Motor neuron (in vitro differentiated cells): ENCODE measurements at regions not wholly inside any gene's neighbourhood (a gene's known extent, or its start where the extent isn't known, plus 50 kb on each side); places are given as distances from the start of the nearest gene placed in this dataset.
"Not testable (repeated sequence)": the region's sequence is repeated elsewhere in the genome, so short reads cannot be mapped to it uniquely, and the experiment has no call there.

Source experiments
- ATAC-seq, 8 experiments: fragments of 200-7000 bp; cut with Tn5 transposase; replicated peaks in 6 of 8; 2 replicates each; pipeline ENCODE4 v1.8.0; 2021; ENCODE audit warnings: mild to moderate bottlenecking in 8 of 8, moderate library complexity in 8 of 8
- H3K27ac ChIP-seq, 2 donors: fragments of 250-450 bp; sonication (Bioruptor Pico); 2 replicates each; pipeline ENCODE4 v1.9.0; 2021; ENCODE audit warnings: antibody characterized with exemption in 2 of 2, mild to moderate bottlenecking in 2 of 2, moderate library complexity in 1 of 2
- H3K4me1 ChIP-seq, 2 donors: fragments of 250-450 bp; sonication (Bioruptor Pico); replicated peaks in 1 of 2; 2 replicates each; pipeline ENCODE4 v1.6.1; 2021; ENCODE audit warnings: antibody characterized with exemption in 2 of 2, mild to moderate bottlenecking in 2 of 2, moderate library complexity in 1 of 2
- H3K4me3 ChIP-seq, 5 donors: fragments of 250-450 bp; sonication (Bioruptor Pico); 2 replicates each; pipeline ENCODE4 v1.9.0; 2021; ENCODE audit warnings: antibody characterized with exemption in 5 of 5, mild to moderate bottlenecking in 5 of 5, moderate library complexity in 4 of 5
- WGBS, 10 experiments: fragments of 450-650 bp; shearing (Covaris generic); methylation state at CpG; one replicate each; pipeline ENCODE4 v1.0.0; 2022; 5-methylcytosine and 5-hydroxymethylcytosine counted together
- in situ Hi-C, 9 experiments: fragments of 400-800 bp; cut with MboI; loops; one replicate each; pipeline ENCODE4 v1.15.0; 2021; ENCODE audit warnings: low sequenced_read_pairs in 9 of 9, low pct_unique_long_range_greater_than_20kb in 2 of 9; ENCODE audit not compliant: unreplicated experiment in 9 of 9

DNA sequence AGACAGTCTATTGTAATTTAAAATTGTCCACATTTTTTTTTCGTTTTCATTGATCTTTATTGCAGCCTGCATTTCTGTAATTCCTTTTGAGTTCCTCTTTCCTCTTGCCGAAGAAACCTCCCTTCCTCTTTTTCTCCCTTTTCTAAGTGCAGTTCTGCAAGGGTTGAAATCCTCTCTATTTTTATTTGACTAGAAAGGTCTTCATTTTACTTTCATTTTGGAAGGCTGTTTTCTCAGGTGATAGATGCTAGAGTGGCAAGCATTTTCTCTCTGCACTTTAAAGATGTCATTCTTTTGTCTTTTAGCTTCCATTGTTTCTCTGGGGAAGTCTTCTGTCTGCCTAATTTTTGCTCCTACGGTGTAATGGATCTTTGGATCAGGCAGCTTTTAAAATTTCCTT is 248.5 kb downstream of the SMARCA2 start:
- H3K27ac ChIP-seq = no peak overlapping the region
- H3K4me1 ChIP-seq = peaks cover 28 to 36% of the 10 kb centered on the region in 2 donors
- WGBS, 10 experiments = 29 to 88% (median 68%) methylated on average over 2 to 3 of the region's 3 CpGs
- in situ Hi-C loops = loop anchor here in 2 of 9 experiments (25.0 kb wide), 2 partner anchors 101 to 374 kb away; no protein-coding TSS in a partner anchor
- no peak overlapping the region for H3K4me3 ChIP-seq
- no peak for ATAC-seq

DNA sequence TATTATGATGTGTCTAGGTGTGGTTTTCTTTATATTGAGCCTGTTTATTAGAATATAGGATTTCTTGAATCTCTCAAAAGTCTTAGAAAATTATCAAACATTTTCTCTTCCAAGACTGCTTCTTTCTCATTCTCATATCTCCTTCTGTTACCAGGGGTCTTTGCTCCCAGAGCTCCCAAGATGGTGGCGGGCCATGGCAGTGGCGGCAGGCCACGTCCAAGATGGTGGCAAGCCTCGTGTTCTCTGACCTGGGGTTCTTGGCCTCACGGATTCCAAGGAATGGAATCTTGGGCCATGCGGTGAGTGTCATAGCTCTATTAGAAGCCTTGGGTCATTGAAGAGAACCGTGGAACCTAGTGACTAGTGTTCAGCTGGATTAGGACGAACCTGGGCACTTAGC is 248.9 kb downstream of the SMARCA2 start:
- H3K4me3 ChIP-seq = no peak overlapping the region
- in situ Hi-C loops = loop anchor here in 2 of 9 experiments (25.0 kb wide), 2 partner anchors 102 to 373 kb away; no protein-coding TSS in a partner anchor
- WGBS, 10 experiments = 40 to 100% (median 94%) methylated on average over 1 to 8 of the region's 8 CpGs; no CpG with 5 or more reads in 3 of the 10 experiments
- peaks cover 28 to 36% of the 10 kb centered on the region in 2 donors for H3K4me1 ChIP-seq
- no peak for ATAC-seq
- H3K27ac ChIP-seq = no peak overlapping the region

DNA sequence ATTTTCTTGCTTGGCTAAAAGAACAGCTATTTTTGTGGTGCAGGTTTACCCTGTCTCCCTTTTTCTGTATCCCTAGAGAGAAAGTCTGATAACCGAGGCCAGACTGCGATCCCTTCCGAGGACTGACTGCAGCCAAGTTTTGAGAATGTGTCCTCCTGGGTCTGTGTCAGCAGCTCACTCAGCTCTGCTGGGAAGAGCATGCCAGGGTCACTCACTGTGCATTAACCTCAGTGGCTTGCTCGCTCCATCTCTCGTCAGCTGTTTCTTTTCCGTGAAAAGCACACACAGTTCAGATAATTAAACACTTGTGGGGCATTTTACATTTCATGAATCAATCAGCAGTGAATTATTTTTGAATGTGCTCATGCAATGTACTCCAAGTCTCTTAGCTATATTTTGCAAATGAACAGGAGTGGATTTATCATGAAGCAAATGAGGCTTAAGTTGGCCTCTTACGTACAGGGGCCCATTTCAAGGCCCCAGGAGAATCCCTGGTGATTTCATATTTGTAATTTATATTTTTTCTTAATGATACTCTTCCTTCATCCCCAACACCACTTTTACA is 252.1 kb downstream of the SMARCA2 start:
- Histone ChIP-seq H3K27ac (no peak overlapping the region), H3K4me3 (no peak overlapping the region), H3K4me1 (peaks cover 13 to 23% of the 10 kb centered on the region in 2 donors)
- in situ Hi-C loops = loop anchor here in 2 of 9 experiments (25.0 kb wide), 2 partner anchors 105 to 370 kb away; no protein-coding TSS in a partner anchor
- peak; percentile 78 to 95 (median 86) for ATAC-seq
- WGBS, 10 experiments = 20 to 100% (median 44%) methylated on average over 1 to 7 of the region's 7 CpGs; no CpG with 5 or more reads in 1 of the 10 experiments

DNA sequence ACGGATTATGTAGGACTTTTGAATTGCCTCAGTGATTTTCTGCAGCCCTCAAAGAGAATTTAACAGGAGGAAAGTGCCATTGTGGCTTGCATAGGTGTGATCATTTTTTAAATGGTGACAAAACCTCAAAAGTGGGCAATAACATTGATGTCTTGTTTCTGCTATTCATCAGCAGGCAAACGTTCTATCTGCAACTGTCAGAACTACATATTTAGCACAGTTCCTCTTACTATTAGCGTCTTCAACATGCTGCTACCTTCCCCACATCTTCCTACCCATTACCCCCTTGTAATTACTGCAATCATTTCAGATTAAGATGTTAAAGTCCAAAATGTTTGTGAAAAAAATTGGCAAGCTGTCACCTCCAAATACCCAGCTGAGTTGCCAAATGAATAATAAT is 254.6 kb downstream of the SMARCA2 start:
- Histone ChIP-seq H3K27ac (no peak overlapping the region), H3K4me3 (no peak overlapping the region), H3K4me1 (peaks cover 12 to 28% of the 10 kb centered on the region in 2 donors)
- no peak for ATAC-seq
- 45 to 100% (median 85%) methylated on average over 1 to 3 of the region's 3 CpGs for WGBS, 10 experiments
- in situ Hi-C loops = loop anchor here in 2 of 9 experiments (25.0 kb wide), 2 partner anchors 107 to 368 kb away; no protein-coding TSS in a partner anchor

DNA sequence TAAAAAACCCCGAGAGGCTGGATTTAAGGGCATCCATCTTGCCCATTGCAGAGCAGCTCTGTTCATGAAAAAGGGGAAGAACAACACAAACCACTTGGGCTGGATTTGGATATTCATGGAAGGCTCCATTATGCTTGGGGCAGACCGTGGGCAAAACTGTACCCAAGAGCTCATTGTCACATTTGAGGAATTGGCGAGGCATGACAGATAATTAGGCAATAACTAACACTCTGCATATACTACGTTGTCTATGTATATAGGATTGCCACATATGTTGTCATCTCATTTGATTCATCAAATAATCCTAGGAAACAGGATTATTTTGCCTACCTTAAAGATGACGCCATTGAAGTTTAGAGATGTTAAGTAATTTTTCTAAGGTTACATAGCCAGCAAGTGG is 255.4 kb downstream of the SMARCA2 start:
- no peak overlapping the region for H3K27ac ChIP-seq
- in situ Hi-C loops = loop anchor here in 2 of 9 experiments (25.0 kb wide), 2 partner anchors 108 to 367 kb away; no protein-coding TSS in a partner anchor
- no peak for ATAC-seq
- H3K4me3 ChIP-seq = no peak overlapping the region
- H3K4me1 ChIP-seq = peaks cover 12 to 28% of the 10 kb centered on the region in 2 donors
- 46 to 100% (median 95%) methylated on average over 1 to 5 of the region's 5 CpGs for WGBS, 10 experiments

DNA sequence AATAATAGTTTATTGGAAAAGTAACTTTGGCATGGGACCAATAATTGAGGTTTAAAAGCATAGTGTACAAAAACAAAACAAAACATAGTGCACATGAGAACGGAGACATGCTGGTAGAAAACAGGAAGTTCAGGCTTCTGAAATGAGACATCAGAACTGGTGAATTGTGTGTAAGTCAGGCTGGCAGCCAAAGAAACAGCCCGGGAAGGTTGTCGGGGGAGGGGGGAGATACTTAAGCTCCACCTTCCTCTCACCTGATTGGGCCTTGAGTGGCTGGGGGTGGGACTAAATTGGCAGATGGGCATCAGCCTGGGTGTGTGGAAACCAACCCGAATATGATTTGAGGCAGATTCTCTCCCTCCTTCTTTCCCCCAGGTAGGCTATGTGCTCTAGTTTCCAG is 256.3 kb downstream of the SMARCA2 start:
- Histone ChIP-seq H3K27ac (no peak overlapping the region), H3K4me1 (peaks cover 12 to 28% of the 10 kb centered on the region in 2 donors), H3K4me3 (no peak overlapping the region)
- WGBS, 10 experiments = 0 to 100% (median 80%) methylated on average over 1 to 4 of the region's 4 CpGs; no CpG with 5 or more reads in 1 of the 10 experiments
- in situ Hi-C loops = loop anchor here in 2 of 9 experiments (25.0 kb wide), 2 partner anchors 109 to 366 kb away; no protein-coding TSS in a partner anchor
- no peak for ATAC-seq

DNA sequence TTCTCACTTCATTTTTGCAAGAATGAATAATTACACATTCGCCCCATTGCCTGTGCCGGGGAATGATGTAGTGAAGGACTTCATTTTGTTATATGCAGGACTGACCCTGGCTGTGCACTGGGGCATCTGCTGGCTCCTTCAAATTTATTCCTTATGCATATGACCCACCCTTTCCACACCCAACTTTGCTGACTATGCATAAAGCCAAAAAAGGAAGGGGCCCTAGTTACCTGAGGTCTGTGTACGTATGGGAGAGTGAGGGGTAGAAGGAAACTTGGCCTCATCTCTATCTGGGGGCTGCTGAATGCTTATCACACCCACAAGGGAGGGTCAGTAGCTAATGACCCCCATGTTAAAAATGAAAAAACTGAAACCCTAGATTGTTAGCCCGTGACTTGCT is 259.6 kb downstream of the SMARCA2 start:
- peaks cover 7 to 10% of the 10 kb centered on the region in 2 donors for H3K4me1 ChIP-seq
- peak in 1 of 8 experiments; percentile 58 for ATAC-seq
- WGBS, 10 experiments = 41 to 100% (median 91%) methylated on average over 1 to 4 of the region's 4 CpGs; no CpG with 5 or more reads in 4 of the 10 experiments
- no peak overlapping the region for H3K27ac ChIP-seq
- no peak overlapping the region for H3K4me3 ChIP-seq
- in situ Hi-C loops = loop anchor here in 2 of 9 experiments (25.0 kb wide), 3 partner anchors 112 to 363 kb away; no protein-coding TSS in a partner anchor

DNA sequence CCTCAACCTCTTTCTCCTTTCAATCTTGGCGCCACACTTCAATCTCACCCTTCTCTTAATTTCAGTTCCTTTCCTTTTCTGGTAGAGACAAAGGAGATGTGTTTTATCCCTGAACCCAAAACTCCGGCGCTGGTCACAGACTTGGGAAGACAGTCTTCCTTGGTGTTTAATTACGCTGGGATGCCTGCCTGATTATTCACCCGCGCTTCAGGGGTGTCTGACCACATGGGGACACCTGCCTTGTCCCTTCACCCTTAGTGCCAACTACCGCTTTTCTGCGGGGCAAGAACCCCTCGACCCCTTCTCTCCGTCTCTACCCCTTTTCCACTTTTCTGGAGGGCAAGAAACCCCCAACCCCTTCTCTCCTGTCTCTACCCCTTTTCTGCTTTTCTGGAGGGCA is 261.1 kb downstream of the SMARCA2 start:
- 72 to 100% (median 98%) methylated on average over 1 to 4 of the region's 10 CpGs; no CpG with 5 or more reads in 2 of the 10 experiments for WGBS, 10 experiments
- no peak overlapping the region for H3K4me3 ChIP-seq
- ATAC-seq = no peak
- no peak overlapping the region for H3K27ac ChIP-seq
- in situ Hi-C loops = loop anchor here in 1 of 9 experiments (25.0 kb wide), 1 partner anchor 111 kb away; no protein-coding TSS in a partner anchor
- H3K4me1 ChIP-seq = peaks cover 10 to 11% of the 10 kb centered on the region in 2 donors

DNA sequence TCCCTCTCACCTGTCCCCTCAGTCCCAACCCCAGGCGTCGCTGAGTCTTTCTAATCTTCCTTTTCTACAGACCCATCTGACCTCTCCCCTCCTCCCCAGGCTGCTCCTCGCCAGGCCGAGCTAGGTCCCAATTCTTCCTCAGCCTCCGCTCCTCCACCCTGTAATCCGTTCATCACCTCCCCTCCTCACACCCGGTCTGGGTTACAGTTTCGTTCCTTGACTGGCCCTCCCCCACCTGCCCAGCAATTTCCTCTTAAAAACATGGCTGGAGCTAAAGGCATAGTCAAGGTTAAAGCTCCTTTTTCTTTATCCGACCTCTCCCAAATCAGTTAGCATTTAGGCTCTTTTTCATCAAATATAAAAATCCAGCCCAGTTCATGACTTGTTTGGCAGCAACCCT is 262.0 kb downstream of the SMARCA2 start:
- in situ Hi-C loops = loop anchor here in 1 of 9 experiments (25.0 kb wide), 1 partner anchor 110 kb away; no protein-coding TSS in a partner anchor
- H3K4me1 ChIP-seq = peaks cover 10 to 14% of the 10 kb centered on the region in 2 donors
- WGBS, 10 experiments = 54 to 100% (median 90%) methylated on average over 1 to 4 of the region's 9 CpGs; no CpG with 5 or more reads in 6 of the 10 experiments
- not testable (repeated sequence) for H3K4me3 ChIP-seq, H3K27ac ChIP-seq, ATAC-seq

DNA sequence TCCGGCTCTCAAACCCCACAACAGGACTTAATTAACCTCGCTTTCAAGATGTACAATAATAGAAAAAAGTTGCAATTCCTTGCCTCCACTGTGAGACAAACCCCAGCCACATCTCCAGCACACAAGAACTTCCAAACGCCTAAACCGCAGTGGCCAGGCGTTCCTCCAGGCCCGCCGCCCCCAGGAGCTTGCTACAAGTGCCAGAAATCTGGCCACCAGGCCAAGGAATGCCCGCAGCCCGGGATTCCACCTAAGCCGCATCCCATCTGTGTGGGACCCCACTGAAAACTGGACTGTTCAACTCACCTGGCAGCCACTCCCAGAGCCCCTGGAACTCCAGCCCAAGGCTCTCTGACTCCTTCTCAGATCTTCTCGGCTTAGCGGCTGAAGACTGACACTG is 262.5 kb downstream of the SMARCA2 start:
- WGBS, 10 experiments = 40 to 100% (median 88%) methylated on average over 1 to 6 of the region's 12 CpGs; no CpG with 5 or more reads in 4 of the 10 experiments
- H3K4me3 ChIP-seq, H3K27ac ChIP-seq, ATAC-seq: not testable (repeated sequence)
- in situ Hi-C loops = loop anchor here in 1 of 9 experiments (25.0 kb wide), 1 partner anchor 110 kb away; no protein-coding TSS in a partner anchor
- H3K4me1 ChIP-seq = peaks cover 10 to 14% of the 10 kb centered on the region in 2 donors

DNA sequence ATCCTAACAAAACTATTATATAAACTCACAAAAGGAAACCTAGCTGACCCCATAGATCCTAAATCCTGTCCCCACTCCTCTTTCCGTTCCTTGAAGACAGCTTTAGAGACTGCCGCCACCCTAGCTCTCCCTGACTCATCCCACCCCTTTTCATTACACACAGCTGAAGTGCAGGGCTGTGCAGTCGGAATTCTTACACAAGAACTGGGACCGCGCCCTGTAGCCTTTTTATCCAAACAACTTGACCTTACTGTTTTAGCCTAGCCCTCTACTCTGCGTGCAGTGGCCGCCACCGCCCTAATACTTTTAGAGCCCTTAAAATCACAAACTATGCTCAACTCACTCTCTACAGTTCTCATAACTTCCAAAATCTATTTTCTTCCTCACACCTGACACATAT is 264.0 kb downstream of the SMARCA2 start:
- not testable (repeated sequence) for H3K27ac ChIP-seq, H3K4me3 ChIP-seq, ATAC-seq, H3K4me1 ChIP-seq
- WGBS, 10 experiments = 12 to 100% (median 99%) methylated on average over 1 to 7 of the region's 8 CpGs; no CpG with 5 or more reads in 2 of the 10 experiments
- in situ Hi-C loops = loop anchor here in 1 of 9 experiments (25.0 kb wide), 1 partner anchor 108 kb away; no protein-coding TSS in a partner anchor

DNA sequence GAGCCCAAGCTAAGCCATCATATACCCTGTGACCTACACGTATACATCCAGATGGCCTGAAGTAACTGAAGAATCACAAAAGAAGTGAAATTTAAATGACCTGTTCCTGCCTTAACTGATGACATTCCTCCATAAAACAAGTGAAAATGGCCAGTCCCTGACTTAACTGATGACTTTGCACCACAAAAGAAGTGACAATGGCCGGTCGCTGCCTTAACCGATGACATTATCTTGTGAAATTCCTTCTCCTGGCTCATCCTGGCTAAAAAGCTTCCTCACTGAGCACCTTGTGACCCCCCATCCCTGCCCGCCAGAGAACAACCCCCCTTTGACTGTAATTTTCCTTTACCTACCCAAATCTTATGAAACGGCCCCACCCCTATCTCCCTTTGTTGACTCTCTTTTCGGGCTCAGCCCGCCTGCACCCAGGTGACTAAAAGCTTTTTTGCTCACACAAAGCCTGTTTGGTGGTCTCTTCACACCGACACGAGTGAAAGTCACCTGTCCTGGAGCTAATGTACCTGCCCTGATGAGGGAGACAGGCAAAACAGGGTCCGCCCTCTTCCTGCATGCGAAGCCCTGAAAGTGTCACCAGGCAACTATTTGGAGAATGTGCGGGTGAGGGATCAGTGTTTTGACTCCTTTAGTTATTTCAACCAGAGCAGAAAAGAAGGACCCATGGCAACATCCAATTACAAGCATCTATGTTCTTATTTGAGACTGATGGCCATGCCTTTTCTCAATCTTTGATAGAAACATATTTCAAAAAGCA is 266.1 kb downstream of the SMARCA2 start:
- ATAC-seq = peak in 1 of 8 experiments; percentile 75
- no peak overlapping the region for H3K27ac ChIP-seq
- peaks cover 0 to 10% of the 10 kb centered on the region in 2 donors for H3K4me1 ChIP-seq
- H3K4me3 ChIP-seq = no peak overlapping the region
- in situ Hi-C loops = loop anchor here in 1 of 9 experiments (25.0 kb wide), 1 partner anchor 106 kb away; no protein-coding TSS in a partner anchor
- WGBS, 10 experiments = 13 to 100% (median 46%) methylated on average over 1 to 7 of the region's 13 CpGs; no CpG with 5 or more reads in 2 of the 10 experiments
